LNCaP clone FGC (cell line): ENCODE measurements at regions not wholly inside any gene's neighbourhood (a gene's known extent, or its start where the extent isn't known, plus 50 kb on each side); places are given as distances from the start of the nearest gene placed in this dataset.
"Not testable (repeated sequence)": the region's sequence is repeated elsewhere in the genome, so short reads cannot be mapped to it uniquely, and the experiment has no call there.

Experiments
- DNase-seq: peaks from one replicate; pipeline ENCODE4 v3.0.0-alpha.2; 2011; ENCODE audit warnings: low read depth
- H3K4me3 ChIP-seq: 2 replicates; pipeline ENCODE4 v1.5.1; 2011; ENCODE audit warnings: mild to moderate bottlenecking, low read depth, low read length, control low read depth
- CTCF ChIP-seq: IDR thresholded peaks from 2 replicates; pipeline ENCODE4 v1.5.1; 2012; ENCODE audit warnings: mild to moderate bottlenecking; ENCODE audit not compliant: control insufficient read depth, insufficient read depth; ENCODE audit errors: extremely low read depth

- no peak for TF ChIP-seq CTCF
- H3K4me3 ChIP-seq = no peak overlapping the region
- DNase-seq = no peak
Observed at GRCh38 chr12:83451189-83451588, 764.5 kb downstream of the TMTC2 start.

- peak; percentile 38 for TF ChIP-seq CTCF
- H3K4me3 ChIP-seq = no peak overlapping the region
- no peak for DNase-seq
Observed at GRCh38 chr12:83434600-83434999, 747.9 kb downstream of the TMTC2 start.

GRCh38 chr12:83432176-83432719, 745.5 kb downstream of the TMTC2 start:
- TF ChIP-seq CTCF = peak; percentile 16; the same call in 1 of the 2 replicates
- H3K4me3 ChIP-seq = no peak overlapping the region
- no peak for DNase-seq

GRCh38 chr12:83427586-83428136, 741.0 kb downstream of the TMTC2 start:
- not testable (repeated sequence) for H3K4me3 ChIP-seq, DNase-seq

- TF ChIP-seq CTCF = no peak
- DNase-seq = no peak
- no peak overlapping the region for H3K4me3 ChIP-seq
Observed at GRCh38 chr12:83414981-83415380, 728.3 kb downstream of the TMTC2 start.

- DNase-seq = no peak
- H3K4me3 ChIP-seq = no peak overlapping the region
- no peak for TF ChIP-seq CTCF
Observed at GRCh38 chr12:83408851-83409250, 722.1 kb downstream of the TMTC2 start.

GRCh38 chr12:83408146-83408545, 721.4 kb downstream of the TMTC2 start:
- TF ChIP-seq CTCF = no peak
- DNase-seq = no peak
- no peak overlapping the region for H3K4me3 ChIP-seq
